ENCODE measurements at regions not wholly inside any gene's neighbourhood (a gene's known extent, or its start where the extent isn't known, plus 50 kb on each side); places are given as distances from the start of the nearest gene placed in this dataset.
"Not testable (repeated sequence)": the region's sequence is repeated elsewhere in the genome, so short reads cannot be mapped to it uniquely, and the experiment has no call there.

GRCh38 chr9:85130260-85130659, 460.7 kb downstream of the NTRK2 start:
- DNase-seq (ENCODE audit: low spot score): no peak
- intact Hi-C loops (cut with DNase I): no loop called here

- intact Hi-C loops (cut with DNase I): no loop called here
- DNase-seq (ENCODE audit: low spot score): no peak
These were observed 460.0 kb downstream of the NTRK2 start for GRCh38 chr9:85129514-85129913.

GRCh38 chr9:85118990-85119755, 449.6 kb downstream of the NTRK2 start:
- no peak for DNase-seq (ENCODE audit: low spot score)
- intact Hi-C loops (cut with DNase I): no loop called here

GRCh38 chr9:85117831-85118230, 448.3 kb downstream of the NTRK2 start:
- intact Hi-C loops (cut with DNase I): no loop called here
- DNase-seq (ENCODE audit: low spot score): no peak

GRCh38 chr9:85115473-85115872, 445.9 kb downstream of the NTRK2 start:
- no peak for DNase-seq (ENCODE audit: low spot score)
- intact Hi-C loops (cut with DNase I): no loop called here

- intact Hi-C loops (cut with DNase I): no loop called here
- DNase-seq (ENCODE audit: low spot score): no peak
These were observed 445.3 kb downstream of the NTRK2 start for GRCh38 chr9:85114799-85115198.

GRCh38 chr9:85112933-85113418, 443.4 kb downstream of the NTRK2 start:
- intact Hi-C loops (cut with DNase I): no loop called here
- no peak for DNase-seq (ENCODE audit: low spot score)

- no peak for DNase-seq (ENCODE audit: low spot score)
- intact Hi-C loops (cut with DNase I): no loop called here
These were observed 442.9 kb downstream of the NTRK2 start for GRCh38 chr9:85112391-85112790.

GRCh38 chr9:85108746-85109145, 439.2 kb downstream of the NTRK2 start:
- DNase-seq (ENCODE audit: low spot score): no peak
- intact Hi-C loops (cut with DNase I): no loop called here

GRCh38 chr9:85108229-85108628, 438.7 kb downstream of the NTRK2 start:
- DNase-seq (ENCODE audit: low spot score): no peak

GRCh38 chr9:85089188-85089969, 419.9 kb downstream of the NTRK2 start:
- no peak for DNase-seq (ENCODE audit: low spot score)
- intact Hi-C loops (cut with DNase I): no loop called here

More at GRCh38 chr9:85108229-85108628, 438.7 kb downstream of the NTRK2 start:
- intact Hi-C loops (cut with DNase I): no loop called here

- no peak for DNase-seq (ENCODE audit: low spot score)
- intact Hi-C loops (cut with DNase I): no loop called here
These were observed 412.4 kb downstream of the NTRK2 start for GRCh38 chr9:85081963-85082362.

- DNase-seq (ENCODE audit: low spot score): no peak
- intact Hi-C loops (cut with DNase I): no loop called here
These were observed 409.8 kb downstream of the NTRK2 start for GRCh38 chr9:85079349-85079748.

GRCh38 chr9:85077944-85078343, 408.4 kb downstream of the NTRK2 start:
- no peak for DNase-seq (ENCODE audit: low spot score)
- intact Hi-C loops (cut with DNase I): no loop called here

GRCh38 chr9:85077146-85077545, 407.6 kb downstream of the NTRK2 start:
- intact Hi-C loops (cut with DNase I); DNase-seq (ENCODE audit: low spot score): not testable (repeated sequence)
